Thoracic aorta (tissue), 2 donors: ENCODE measurements at regions not wholly inside any gene's neighbourhood (a gene's known extent, or its start where the extent isn't known, plus 50 kb on each side); places are given as distances from the start of the nearest gene placed in this dataset.

ENCODE experiments used
- ATAC-seq: fragments of 150-250 bp; one replicate; pipeline ENCODE4 v1.8.0; 2017; ENCODE audit warnings: low read depth; ENCODE audit not compliant: insufficient number of reproducible peaks, low FRiP score
- DNase-seq: peaks from one replicate; pipeline ENCODE4 v3.0.0-alpha.2; 2020; ENCODE audit warnings: low spot score
- H3K27ac ChIP-seq, 2 donors: fragments of 200-600 bp; sonication (generic); 1 replicate in 1 of 2; 2 replicates in 1 of 2; pipeline ENCODE4 v1.5.1; 2016; ENCODE audit warnings: mild to moderate bottlenecking in 2 of 2, moderate library complexity in 2 of 2
- H3K27me3 ChIP-seq: fragments of 200-600 bp; sonication (generic); replicated peaks from 2 replicates; pipeline ENCODE4 v1.6.0; 2016; ENCODE audit warnings: mild to moderate bottlenecking; ENCODE audit not compliant: insufficient read depth
- H3K36me3 ChIP-seq: fragments of 200-600 bp; sonication (generic); one replicate; pipeline ENCODE4 v1.5.1; 2016
- H3K4me1 ChIP-seq, 2 donors: fragments of 200-600 bp; sonication (generic); 1 replicate in 1 of 2; 2 replicates in 1 of 2; pipeline versions ENCODE4 v1.5.1 to v1.6.0; 2016; ENCODE audit warnings: low read depth in 2 of 2, mild to moderate bottlenecking in 1 of 2; ENCODE audit not compliant: control insufficient read depth in 1 of 2
- H3K4me3 ChIP-seq: fragments of 200-600 bp; sonication (generic); 2 replicates; pipeline ENCODE4 v1.5.1; 2016; ENCODE audit warnings: mild to moderate bottlenecking
- H3K9me3 ChIP-seq: fragments of 200-600 bp; sonication (generic); 2 replicates; pipeline ENCODE4 v1.5.1; 2016
- TF ChIP-seq, protein P1 (sequence below): fragments of 200-600 bp; sonication (generic); IDR thresholded peaks from one replicate; pipeline ENCODE4 v1.5.1; 2019; ENCODE audit warnings: antibody characterized with exemption

DNA sequence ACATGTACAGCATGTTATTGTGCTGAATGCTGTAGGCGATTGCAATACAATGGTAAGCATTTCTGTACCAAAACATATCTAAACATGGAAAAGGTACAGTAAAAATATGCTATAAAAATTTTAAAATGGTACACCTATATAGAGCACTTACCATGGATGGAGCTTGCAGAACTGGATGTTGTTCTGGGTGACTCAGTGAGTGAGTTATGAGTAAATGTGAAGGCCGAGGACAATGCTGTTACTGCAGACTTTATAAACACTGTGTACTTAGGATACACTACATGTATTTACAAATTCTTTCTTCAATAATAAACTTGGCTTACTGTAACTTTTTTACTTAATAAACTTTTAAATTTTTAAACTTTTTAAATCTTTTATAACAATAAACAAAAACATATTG lies 473.4 kb upstream of the UBE2E3 start:
- H3K4me1 ChIP-seq = no peaks in the 10 kb centered on the region
- H3K9me3 ChIP-seq = no peaks in the 10 kb centered on the region
- H3K27ac ChIP-seq = no peak overlapping the region
- H3K4me3 ChIP-seq = no peak overlapping the region
- DNase-seq (no peak), ATAC-seq (no peak)
- TF ChIP-seq, protein P1, sequence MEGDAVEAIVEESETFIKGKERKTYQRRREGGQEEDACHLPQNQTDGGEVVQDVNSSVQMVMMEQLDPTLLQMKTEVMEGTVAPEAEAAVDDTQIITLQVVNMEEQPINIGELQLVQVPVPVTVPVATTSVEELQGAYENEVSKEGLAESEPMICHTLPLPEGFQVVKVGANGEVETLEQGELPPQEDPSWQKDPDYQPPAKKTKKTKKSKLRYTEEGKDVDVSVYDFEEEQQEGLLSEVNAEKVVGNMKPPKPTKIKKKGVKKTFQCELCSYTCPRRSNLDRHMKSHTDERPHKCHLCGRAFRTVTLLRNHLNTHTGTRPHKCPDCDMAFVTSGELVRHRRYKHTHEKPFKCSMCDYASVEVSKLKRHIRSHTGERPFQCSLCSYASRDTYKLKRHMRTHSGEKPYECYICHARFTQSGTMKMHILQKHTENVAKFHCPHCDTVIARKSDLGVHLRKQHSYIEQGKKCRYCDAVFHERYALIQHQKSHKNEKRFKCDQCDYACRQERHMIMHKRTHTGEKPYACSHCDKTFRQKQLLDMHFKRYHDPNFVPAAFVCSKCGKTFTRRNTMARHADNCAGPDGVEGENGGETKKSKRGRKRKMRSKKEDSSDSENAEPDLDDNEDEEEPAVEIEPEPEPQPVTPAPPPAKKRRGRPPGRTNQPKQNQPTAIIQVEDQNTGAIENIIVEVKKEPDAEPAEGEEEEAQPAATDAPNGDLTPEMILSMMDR = no peak
- H3K27me3 ChIP-seq = no peaks in the 10 kb centered on the region
- H3K36me3 ChIP-seq = no peaks in the 10 kb centered on the region

DNA sequence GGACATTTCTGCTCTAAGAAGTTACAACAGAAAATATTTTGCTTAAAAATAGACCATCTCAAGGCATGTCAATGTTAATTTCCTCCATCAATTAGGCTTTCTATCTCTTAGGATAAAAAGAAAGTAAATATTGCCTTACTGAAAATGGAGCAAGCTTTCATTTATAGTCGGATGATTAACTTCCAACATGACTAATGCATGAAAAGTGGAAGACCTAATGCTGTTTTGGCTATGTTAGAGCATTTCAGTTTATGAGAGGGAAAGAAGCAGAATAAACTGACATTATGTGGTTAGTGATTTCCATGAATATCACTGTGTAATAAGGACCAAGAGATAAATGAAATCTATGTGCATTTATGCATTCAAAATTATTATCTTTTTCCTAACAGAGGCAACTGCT lies 475.2 kb upstream of the UBE2E3 start:
- ATAC-seq (no peak), DNase-seq (no peak)
- no peaks in the 10 kb centered on the region for H3K9me3 ChIP-seq
- TF ChIP-seq, protein P1 = no peak
- no peaks in the 10 kb centered on the region for H3K36me3 ChIP-seq
- no peak overlapping the region for H3K27ac ChIP-seq
- H3K27me3 ChIP-seq = no peaks in the 10 kb centered on the region
- H3K4me1 ChIP-seq = no peaks in the 10 kb centered on the region
- no peak overlapping the region for H3K4me3 ChIP-seq

DNA sequence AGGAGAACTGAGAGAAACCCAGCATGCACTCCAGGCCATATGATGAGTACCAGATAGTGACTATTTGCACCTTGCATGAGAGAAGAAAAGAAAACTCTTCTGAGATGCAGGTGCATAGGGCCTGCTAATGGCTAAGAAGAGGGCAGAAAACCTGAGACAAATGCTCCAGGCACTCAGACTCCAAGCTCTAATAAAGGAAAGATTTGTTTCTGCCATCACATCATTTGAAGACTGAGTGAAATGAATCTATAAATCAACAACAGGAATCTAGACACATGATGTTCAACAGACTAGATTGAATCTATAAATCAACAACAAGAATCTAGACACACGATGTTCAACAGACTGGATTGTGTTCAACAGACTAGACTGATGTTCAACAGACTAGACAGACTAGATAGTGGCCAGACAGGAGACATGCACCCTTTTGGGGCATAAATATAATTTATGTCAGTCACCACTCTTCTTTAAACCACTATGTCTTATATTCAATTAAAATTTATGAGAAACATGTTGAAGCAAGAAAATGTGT lies 482.7 kb upstream of the UBE2E3 start:
- no peak for ATAC-seq
- no peaks in the 10 kb centered on the region for H3K27me3 ChIP-seq
- H3K36me3 ChIP-seq = no peaks in the 10 kb centered on the region
- TF ChIP-seq, protein P1 = no peak
- no peaks in the 10 kb centered on the region for H3K9me3 ChIP-seq
- DNase-seq = no peak
- H3K27ac ChIP-seq = no peak overlapping the region
- no peaks in the 10 kb centered on the region for H3K4me1 ChIP-seq
- H3K4me3 ChIP-seq = no peak overlapping the region

DNA sequence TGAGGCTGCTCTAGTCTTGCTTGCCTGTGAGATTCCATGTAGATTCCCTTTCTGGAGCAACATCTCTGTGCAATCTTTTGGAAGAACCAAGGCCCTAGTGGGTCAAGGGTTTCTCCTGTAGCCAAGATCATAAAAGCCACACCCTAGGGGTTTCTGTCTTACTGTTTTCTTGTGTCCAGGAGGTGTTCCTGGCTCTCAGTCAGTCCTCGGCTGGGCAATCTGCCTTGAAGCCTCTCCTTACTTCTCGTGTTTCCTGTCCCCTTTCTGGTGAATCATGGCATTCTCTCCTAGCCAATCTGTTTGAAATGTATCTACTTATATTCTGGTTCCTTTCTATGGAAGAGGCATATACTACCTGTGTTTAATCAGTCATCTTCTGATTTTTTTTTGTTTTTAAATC lies 484.8 kb upstream of the UBE2E3 start:
- H3K27me3 ChIP-seq = no peaks in the 10 kb centered on the region
- TF ChIP-seq, protein P1 = no peak
- H3K36me3 ChIP-seq = no peaks in the 10 kb centered on the region
- no peak overlapping the region for H3K4me3 ChIP-seq
- H3K4me1 ChIP-seq = no peaks in the 10 kb centered on the region
- no peaks in the 10 kb centered on the region for H3K9me3 ChIP-seq
- no peak overlapping the region for H3K27ac ChIP-seq
- DNase-seq = no peak
- ATAC-seq = no peak

DNA sequence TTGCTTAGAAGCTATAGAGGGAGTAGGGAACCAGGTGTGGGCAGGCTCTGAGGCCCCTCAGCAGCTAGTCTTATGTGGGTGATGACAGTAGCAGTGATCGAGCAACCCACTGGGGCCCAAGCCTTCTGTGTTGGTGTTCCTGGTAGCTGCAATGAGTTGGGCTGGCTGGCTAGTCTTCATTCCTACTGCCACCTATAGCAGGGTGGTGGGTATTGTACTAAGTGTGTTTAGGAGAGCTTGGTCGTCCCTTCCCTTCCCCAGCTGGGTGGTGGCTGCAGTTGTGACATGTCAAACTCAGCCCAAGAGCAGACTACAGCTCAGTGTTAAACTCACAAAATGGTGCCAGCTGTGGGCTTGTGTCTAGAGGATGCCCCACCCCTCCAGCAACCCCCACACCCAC lies 486.1 kb upstream of the UBE2E3 start:
- H3K4me1 ChIP-seq = no peaks in the 10 kb centered on the region
- no peaks in the 10 kb centered on the region for H3K27me3 ChIP-seq
- no peaks in the 10 kb centered on the region for H3K36me3 ChIP-seq
- no peak for ATAC-seq
- H3K9me3 ChIP-seq = no peaks in the 10 kb centered on the region
- H3K4me3 ChIP-seq = no peak overlapping the region
- TF ChIP-seq, protein P1 = no peak
- H3K27ac ChIP-seq = no peak overlapping the region
- no peak for DNase-seq
